ENCODE measurements at regions not wholly inside any gene's neighbourhood (a gene's known extent, or its start where the extent isn't known, plus 50 kb on each side); places are given as distances from the start of the nearest gene placed in this dataset.

DNA sequence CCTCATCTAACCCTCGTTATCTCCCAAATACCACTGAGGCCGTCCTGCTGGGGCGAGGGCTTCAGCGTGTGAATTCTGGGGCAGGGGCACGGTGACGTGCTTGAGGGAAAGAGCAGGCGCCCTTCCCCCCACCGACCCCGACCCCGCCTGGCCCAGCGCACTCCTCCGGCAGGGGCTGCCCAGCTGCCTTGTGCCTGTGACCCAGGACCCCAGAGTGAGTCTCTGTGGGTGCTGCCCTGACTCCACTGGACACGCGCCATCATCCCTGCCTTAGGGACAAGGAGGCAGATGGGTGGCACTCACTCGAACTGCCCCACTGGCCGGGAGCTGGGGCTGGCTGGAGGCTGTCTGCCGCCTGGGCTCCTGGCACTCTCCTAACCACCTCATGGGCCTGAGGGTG lies 136.2 kb upstream of the LPCAT1 start:
- TF ChIP-seq POLR2A (IDR thresholded peaks at IDR 0.05; ENCODE audit: low read length) (no peak), GATA1 (IDR thresholded peaks at IDR 0.05; ENCODE audit: low read depth, low read length) (no peak)

Measured in erythroblast (primary cell).